ENCODE measurements at regions not wholly inside any gene's neighbourhood (a gene's known extent, or its start where the extent isn't known, plus 50 kb on each side); places are given as distances from the start of the nearest gene placed in this dataset.

DNA sequence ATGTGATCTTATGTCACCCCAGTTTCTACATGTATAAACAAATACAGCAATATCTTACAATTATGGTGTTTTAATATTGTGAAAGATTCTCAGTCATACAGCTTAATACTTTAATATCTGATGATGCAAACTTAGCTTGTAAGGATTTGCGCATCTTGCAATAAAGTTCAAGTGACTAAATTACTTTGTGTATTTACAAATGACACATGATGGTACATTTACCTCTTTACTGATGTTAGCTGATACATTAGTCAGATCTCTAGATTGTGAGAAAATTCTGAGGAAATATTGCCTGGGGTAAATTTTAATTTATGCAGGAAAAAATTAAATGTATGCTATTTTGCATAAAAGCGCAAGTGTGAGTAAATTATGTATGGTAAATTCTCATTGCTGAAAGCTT is 418.8 kb upstream of the MMS22L start:
- TF ChIP-seq, protein P1, sequence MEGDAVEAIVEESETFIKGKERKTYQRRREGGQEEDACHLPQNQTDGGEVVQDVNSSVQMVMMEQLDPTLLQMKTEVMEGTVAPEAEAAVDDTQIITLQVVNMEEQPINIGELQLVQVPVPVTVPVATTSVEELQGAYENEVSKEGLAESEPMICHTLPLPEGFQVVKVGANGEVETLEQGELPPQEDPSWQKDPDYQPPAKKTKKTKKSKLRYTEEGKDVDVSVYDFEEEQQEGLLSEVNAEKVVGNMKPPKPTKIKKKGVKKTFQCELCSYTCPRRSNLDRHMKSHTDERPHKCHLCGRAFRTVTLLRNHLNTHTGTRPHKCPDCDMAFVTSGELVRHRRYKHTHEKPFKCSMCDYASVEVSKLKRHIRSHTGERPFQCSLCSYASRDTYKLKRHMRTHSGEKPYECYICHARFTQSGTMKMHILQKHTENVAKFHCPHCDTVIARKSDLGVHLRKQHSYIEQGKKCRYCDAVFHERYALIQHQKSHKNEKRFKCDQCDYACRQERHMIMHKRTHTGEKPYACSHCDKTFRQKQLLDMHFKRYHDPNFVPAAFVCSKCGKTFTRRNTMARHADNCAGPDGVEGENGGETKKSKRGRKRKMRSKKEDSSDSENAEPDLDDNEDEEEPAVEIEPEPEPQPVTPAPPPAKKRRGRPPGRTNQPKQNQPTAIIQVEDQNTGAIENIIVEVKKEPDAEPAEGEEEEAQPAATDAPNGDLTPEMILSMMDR (IDR thresholded peaks at IDR 0.05), result no peak
- no peak for TF ChIP-seq EZH2 (IDR thresholded peaks at IDR 0.05; ENCODE audit: borderline replicate concordance, insufficient read depth, low read depth, low read length, poor library complexity, severe bottlenecking)

Data from B cell (primary cell).